ENCODE measurements at regions not wholly inside any gene's neighbourhood (a gene's known extent, or its start where the extent isn't known, plus 50 kb on each side); places are given as distances from the start of the nearest gene placed in this dataset.
"Not testable (repeated sequence)": the region's sequence is repeated elsewhere in the genome, so short reads cannot be mapped to it uniquely, and the experiment has no call there.

DNA sequence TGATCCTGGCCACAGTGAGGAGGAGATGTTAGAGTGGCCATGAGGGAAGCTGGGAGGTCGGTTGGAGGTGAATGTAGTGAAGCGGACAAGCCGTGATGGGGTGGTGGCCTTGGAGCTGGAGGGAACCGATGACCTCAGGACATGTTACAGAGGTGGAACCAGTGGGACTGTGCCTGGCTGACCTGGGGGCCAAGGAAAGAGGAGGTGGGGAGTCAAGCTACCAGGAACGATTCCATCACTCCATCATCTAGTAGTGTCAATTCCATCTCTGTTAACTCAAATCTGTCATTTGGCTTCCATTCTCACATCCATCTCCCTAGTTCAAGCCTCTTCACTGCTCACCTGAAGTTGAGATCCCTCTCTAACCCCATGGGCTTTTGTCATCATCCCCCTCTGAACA, 102.4 kb upstream of the LYZL2 start:
- DNase-seq = no peak

DNA sequence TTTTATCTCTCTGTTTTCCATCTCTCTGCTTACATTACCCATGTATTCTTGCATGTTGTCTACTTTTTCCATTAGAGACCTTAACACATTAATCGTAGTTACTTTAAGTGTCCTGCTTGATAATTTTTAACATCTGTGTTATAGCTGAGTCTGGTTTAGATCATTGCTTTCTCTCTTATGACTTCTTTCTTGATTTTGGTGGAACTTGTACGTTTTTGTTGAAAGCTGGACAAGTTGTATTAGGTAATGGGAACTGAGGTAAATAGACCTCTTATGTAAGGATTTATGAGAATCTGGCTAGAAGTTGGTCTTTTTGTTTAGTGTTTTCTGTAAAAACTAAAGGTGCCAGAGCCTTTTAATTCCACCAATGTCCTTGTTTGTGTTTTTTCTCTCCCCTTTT, 100.8 kb upstream of the LYZL2 start:
- peak; percentile 21 for DNase-seq

DNA sequence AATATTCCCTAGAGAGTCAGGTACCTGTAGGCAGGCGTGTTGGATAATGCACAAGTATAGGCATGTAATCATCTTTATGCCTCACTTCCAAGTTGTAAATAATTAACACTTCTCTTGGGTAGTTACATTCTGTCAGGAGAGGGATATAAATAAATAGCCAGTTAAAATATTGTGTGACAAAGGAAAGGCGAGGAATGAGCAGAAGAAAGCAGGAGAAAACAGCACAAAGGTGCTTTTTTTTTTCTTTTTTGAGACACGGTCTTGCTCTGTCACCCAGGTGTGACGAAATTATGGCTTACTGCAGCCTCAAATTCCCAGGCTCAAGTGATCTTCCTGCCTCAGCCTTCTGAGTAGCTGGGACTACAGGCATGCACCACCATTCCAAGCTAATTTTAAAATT, 99.2 kb upstream of the LYZL2 start:
- DNase-seq = no peak

DNA sequence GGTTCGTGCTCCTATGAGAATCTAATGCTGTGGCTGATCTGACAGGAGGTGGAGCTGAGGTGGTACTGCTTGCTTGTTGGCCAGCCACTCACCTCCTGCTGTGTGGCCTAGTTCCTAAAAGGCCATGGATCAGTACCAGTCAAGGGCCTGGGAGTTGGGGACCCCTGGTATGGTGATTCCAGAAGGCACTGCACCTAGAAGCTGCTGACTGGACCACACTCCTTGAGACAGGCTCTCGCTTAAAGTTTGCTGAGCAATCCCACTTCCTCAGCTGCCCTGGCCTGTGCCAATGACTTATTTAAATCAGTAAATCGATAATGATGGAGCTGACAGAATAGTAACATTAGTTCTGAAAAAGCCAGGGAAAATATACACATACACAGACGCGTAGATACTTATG, 98.6 kb upstream of the LYZL2 start:
- DNase-seq = no peak

DNA sequence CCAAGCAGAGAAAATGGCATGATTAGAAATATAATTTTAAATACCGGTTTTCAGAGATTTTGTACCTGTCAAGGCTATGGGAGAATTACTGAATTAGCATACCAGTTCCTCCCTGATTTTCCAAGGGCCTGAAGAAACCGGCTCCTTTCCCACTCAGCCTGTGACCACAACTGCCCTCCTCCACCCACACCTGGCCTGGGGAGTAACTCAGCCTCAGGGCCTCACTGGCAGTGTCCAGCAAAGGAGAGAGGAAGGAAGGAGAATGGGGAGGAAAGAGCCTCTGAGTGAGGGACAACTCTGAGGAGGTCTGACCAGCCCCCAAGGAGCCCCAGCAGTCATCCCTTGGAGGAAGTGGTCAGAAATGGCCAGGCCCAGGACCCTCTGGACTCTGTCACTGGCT, 98.0 kb upstream of the LYZL2 start:
- DNase-seq = no peak

DNA sequence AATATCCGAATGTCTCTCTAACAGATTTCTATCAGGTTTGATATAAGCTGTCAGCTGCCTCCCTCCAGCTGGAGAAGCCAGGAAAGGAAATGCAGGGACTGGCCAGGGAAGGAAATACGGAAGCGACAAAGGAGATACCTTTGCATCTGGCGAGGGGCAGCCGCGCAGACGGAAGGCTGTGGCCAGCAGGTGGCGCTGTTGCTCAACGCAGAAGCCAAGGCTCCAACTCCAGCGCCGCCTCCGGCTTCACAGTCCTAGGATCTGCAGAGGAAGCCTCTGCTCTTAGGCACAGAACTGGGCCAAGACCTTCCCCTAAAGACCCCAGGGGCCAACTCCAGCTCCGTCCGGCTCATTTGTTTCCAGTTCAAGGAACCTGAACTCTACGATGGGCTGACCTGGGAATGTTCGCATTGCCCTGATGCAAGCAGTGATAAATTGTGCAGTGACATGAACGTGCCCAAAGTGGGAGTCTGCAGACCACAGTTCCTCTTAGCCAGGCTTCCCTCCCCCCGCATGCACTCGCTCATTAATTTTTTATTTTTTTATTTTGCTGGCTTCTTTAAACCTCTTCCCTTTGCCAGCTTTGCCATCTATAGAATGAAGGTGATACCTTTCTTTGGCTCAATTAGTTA, 97.3 kb upstream of the LYZL2 start:
- DNase-seq = peak; percentile 91

DNA sequence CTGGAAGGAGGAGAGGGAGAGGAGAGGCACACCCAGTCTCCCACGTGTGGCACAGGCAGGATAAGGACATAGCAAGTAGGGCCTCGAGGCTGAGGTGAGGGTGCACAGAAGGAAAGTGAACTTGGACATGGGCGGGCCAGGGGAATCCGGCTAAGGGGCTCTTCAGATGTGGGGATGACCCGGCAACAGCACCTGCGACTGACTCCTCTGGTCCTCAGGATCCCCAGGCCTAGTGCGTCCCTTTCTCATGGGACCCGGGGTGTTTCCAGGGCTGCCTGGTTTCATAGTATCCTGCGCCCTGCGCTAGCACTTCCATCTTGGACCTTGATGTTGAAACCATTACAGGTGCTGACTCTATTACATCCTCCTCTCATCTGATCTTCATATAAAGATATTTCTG, 96.1 kb upstream of the LYZL2 start:
- no peak for DNase-seq

DNA sequence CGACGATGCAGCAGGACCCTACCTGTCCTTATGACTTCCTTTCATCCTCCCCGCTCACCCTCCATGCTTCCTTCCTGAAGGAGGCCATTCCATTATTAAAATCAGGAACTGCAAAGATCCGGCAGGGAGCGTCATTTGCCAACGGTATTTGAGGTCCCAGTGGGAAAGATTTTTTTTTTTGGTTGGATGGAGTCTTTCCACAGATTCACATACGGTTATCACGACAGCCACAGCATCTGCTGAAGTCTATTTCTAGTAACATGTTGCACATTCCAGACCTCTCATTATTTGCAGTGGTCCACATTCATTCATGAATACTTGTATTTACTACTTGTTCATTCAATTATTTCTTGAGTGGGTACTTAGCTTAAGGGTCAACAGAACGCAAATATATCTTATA, 94.7 kb upstream of the LYZL2 start:
- DNase-seq = no peak

DNA sequence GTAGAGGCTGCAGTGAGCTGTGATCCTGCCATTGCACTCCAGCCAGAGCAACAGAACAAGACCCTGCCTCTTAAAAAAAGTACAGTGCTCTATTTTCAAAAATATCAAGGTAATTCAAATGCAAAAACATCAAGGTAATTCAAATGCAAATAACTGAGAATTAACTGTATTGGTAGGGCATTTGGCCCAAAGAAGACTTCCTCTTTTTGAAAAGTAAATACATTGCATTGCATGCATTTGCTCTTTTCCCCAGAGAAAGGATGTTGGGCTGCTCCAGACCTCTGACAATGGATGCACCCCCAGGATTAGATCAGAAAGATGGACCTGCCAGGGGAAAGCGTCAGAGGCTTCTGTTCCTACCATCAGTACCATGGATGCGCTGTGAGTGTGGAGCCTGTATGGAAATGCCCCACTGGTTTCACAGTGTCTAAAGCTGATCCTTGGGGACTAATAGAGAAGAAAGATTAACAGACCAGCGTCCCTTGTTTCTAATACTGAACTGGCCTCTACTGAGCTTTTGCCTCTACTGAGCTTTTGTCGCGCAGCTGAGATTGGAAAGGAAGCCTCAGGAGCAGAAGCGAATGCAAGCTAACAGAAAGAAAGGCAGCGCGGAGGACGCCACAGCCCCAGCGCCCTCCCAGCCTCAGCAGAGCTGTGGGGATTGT, 93.5 kb upstream of the LYZL2 start:
- DNase-seq = no peak

DNA sequence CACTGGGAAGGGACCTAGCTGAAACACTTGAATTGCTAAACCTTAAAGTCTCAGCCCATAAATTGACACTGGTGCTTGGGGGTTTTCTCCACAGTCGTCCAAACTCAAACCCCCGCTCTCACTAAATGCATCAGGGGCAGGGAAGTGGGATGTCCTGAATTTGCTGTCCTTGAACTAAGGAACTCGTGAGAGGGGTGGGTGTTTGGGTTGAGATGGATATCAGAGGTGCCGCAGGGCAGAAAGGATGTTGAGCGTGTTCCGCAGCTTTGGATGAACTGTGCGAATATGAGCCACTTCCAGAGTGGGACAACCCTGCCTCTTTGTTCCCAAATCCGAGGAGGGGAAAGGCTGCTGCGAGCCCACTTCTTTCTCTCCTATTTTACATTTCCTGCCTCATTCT, 90.3 kb upstream of the LYZL2 start:
- no peak for DNase-seq

DNA sequence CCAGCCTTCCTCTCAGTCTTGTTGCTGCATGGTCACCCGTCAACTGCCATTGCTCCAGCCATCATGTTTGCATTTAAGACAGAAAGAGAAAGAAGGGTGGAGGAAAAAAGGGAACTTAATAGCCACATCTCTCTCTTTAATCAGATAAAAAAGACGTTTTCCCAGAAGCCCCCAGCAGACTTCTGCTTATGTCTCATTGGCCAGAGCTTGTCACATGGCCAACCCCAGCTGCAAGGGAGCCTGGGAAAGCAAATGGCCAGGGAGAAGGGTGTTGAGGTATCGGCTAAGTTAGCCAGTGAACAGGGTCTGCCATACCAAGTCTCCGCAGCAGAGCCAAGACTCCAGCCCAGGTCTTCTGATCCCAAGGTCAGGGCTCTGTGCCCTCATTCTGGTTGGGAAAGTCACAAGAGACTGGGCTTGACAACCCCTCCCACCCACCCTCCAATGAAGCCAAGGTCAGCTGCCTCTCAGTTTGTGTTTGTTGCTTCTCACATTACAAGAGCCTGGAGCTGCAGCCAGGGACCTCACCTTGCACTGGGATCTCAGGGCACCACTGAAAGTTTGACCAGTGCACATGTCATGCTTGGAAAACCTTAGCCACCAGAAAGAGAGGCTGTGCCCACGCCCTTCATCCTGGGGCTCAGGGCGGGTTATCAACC, 80.3 kb upstream of the LYZL2 start:
- DNase-seq = no peak

DNA sequence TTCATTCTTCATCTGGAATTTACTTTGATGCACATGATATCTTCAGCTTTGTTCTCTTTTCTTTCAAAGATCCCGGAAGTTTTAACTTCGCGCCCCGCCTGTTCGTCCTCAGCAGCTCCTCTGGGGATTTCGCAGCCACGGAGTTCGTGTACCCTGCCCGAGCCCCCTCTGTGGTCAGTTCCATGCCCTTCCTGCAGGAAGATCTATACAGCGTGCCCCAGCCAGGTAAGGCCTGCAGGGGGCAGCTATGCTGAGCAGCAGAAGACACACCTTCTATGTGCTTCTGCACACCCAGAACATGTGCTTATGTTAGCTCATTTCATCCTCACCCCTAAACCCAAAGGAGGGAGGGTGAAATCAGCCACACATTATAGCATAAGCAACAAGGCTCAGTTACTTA, 79.7 kb upstream of the LYZL2 start:
- DNase-seq = no peak

DNA sequence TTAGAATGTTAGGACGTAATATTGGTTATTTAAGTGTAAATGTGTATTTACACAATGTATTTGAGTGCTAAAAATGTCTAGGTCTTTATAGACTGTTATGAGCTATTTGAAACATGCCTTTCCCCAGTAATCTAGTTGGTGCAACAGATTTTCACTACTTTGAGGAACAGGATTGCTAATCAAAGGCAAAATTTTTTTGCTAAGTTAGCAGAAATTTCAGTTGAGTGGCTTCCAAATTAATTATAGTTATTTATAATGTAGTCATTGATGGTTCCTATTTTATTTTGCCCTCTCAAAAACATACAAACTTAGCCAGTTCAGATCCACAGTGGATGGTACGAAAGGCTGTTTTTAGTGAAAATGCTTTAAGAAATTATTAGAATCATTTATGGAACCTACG, 78.7 kb upstream of the LYZL2 start:
- no peak for DNase-seq

DNA sequence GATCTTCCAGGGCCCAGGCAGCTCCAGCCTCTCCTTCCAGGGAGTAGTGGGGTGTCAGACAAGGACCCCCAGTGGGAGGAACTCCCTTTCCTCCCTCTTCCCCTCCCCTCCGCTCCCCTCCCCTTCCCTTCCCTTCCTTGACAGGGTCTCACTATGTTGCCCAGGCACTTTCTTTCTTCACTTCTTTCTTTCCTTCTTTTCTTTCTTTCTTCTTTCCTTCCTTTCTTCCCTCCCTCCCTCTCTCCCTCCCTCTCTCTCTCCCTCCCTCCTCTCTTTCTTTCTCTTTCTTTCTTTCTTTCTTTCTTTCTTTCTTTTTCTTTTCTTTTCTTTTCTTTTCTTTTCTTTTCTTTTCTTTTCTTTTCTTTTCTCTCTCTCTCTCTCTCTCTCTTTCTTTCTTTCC, 76.6 kb upstream of the LYZL2 start:
- DNase-seq = not testable (repeated sequence)

DNA sequence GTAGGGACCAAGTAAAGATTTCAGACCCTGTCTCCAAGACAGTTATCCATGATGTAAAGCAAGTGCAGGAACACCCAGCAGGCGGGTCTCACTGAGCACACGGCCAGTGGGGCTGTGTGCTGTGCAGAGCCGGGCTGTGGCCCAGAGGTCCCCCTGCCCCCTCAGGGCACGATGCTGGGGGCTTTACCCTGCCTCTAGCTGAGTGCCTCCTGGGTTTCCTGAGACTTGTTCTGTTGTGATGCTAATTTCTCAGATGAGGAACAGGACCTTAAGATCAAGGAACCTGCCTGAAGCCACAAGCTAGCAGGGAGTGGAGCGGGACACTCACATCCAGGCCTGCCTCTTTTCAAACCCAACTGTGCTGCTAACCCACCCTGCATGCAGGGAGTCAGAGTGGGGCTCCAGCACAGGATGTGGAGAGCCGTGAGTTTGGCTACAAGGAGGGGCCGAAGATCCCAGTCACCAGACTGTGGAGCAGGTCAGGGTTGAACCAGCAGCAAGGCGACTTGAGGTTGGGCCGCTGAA, 76.1 kb upstream of the LYZL2 start:
- no peak for DNase-seq

DNA sequence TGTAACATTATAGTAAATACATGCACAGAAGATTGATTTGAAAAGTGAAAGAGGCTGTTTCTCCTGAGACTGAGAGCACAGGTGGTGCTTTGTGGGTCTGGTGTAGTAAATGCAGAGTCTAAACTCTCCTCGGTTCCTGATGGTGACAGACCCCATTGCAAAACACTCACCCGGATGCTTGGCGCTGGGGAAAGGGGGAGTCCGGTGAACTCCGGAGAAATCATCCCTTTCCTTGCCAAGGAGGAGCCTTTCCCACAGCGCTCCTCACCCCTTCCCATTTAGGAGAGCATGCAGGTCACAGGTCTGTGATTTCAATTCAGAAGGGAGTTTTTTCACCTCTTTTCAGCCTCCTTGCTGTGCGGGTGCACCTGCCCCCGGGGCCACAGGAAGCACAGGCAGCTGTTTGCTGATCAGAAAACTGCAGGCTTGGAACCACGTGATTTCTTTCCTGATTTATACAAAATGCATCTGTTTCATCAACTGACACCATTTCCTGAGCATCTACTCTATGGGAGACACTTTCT, 75.6 kb upstream of the LYZL2 start:
- no peak for DNase-seq

DNA sequence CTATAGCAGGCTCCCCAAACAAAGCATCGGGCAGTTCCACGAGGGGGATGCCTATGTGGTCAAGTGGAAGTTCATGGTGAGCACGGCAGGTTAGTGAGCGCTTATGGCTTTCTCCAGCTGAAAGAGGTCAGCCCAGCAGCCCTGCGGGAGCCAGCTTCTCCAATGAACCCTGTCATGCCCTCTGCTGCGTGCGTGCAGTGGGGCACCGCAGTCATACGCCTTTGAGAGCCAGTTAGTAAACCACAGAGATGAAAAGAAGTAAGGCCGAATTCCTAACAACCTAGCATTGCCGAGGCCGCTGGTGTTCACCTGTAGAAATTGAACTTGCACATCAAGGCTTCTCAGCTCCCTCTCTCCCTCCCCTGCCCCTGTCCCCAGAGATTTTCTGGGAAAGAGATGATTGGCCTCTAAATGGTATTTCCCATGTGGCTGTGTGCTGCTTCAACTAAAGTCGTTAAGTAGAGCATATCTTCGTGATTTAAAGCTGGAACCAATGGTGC, 75.1 kb upstream of the LYZL2 start:
- not testable (repeated sequence) for DNase-seq

DNA sequence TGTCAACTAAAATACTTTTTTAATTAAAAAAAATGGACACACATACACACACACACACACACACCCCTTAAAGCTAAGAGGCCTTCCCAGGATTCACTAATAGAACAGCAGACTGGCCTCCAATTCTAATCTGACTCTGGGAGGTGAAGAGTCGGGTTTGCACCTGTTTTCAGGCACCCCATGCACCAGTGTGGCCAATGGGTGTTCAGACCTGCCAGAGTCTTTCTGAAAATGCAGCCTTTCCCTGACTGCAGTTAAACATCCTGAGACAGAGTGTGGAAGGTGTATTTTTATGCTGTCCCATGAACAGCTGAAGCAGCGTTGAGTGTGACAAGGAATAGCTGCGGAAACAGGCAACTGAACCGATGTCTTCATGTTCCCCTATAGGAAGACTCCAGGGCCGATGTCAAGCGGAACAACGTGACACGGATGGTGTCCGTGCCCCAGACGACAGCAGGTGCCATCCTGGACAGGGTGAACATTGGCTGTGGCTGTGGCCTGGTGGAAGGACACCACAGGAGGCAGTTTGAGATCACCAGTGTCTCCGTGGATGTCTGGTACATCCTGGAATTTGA, 74.6 kb upstream of the LYZL2 start:
- DNase-seq = no peak

DNA sequence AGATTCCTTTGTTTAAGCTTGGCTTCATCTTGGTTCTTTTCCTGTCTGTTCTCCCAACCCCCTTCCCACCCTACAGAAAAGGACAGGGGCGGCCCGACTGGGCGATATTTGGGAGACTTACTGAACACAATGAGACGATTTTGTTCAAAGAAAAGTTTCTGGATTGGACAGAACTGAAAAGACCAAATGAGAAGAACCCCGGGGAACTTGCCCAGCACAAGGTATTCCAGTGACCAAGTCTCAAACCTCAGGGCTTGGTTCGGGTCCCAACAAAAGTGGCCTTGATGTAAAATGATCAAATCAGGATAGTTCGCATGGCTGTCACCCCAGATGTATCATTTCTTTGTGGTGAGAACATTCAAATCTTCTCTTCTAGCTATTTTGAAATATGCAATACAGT, 73.9 kb upstream of the LYZL2 start:
- DNase-seq = not testable (repeated sequence)

DNA sequence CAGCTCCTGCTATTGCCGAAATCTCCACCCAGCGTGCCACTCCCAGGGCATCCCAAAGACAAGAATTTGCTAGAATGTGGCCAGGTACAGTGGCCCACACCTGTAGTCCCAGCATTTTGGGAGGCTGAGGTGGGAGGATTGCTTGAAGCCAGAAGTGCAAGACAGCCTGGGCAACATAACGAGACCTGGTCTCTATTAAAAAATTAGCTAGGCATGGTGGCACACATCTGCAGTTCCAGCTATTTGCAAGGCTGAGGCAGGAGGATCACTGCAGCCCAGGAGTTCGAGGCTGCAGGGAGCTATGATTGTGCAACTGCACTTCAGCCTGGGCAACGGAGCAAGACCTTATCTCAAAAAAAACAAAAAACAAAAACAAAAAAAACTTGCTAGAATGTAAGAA, 73.3 kb upstream of the LYZL2 start:
- no peak for DNase-seq

DNA sequence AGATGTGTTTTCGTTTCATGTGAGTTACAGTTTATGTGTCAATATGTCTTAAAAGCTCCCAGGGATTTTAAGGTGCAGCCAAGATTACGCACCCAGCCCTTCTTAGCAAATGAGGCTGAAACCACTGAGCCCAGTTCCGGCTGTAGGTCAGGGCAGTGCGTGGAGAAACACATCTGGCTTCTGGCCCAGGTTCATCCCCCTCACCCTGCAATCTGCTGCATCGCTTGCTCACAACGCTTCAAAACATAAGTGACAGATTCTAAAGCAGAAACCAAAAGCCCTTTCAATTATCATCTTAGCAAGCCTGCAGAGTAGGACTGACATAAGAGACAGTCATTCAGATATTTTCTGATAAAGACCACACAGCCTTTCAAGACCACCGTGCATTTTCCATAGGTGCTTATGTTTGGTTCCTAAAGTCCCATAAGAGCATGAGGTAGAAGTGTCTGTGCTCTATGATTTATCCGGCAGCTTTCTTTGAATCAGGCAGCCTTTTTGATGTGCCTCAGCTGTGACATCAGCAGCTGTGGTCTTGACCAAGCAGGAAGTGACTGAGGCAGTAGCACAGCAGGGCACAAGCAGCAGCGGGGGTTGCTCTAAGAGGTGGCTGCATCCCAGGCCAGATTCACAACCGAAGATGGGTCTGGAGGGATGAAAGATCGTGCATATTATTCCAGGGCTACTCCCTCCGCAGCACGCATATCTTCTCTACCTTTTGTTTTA, 72.1 kb upstream of the LYZL2 start:
- peak; percentile 38 for DNase-seq

DNA sequence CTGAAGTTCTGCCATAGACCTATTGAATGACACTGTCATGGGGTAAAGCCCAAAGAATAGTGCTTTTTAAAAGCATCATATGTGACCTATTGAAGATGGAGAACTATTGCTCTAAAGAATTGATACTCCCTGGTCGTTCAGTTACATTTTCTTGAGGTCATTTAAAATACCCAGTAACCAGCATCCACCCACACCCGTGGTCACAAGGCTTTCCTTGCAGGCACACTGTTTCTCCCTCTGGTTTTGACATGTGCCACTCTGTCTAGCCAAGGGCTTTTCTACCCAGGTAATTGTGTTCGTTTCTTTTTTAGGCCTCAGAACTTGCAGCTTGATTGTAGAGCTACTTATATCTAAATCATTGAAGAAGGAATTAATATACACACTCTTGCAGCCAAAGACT, 68.3 kb upstream of the LYZL2 start:
- no peak for DNase-seq
